Upper lobe of left lung (tissue), 4 donors: ENCODE measurements at regions not wholly inside any gene's neighbourhood (a gene's known extent, or its start where the extent isn't known, plus 50 kb on each side); places are given as distances from the start of the nearest gene placed in this dataset.

Experiments used
- CTCF ChIP-seq, 6 experiments: fragments of 450-650 bp in 4 of 6; fragments of 200-600 bp in 2 of 6; sonication (generic) in 2 of 6; IDR thresholded peaks; one replicate each; pipeline ENCODE4 v1.5.1; 2016 to 2019; ENCODE audit warnings: antibody characterized with exemption in 6 of 6
- EP300 ChIP-seq, 4 donors: sonication (generic); formaldehyde crosslinking; IDR thresholded peaks; one replicate each; pipeline ENCODE4 v1.5.1; 2017; ENCODE audit warnings: antibody characterized with exemption in 4 of 4, control low read depth in 2 of 4
- POLR2A ChIP-seq, 4 donors: fragments of 450-650 bp; IDR thresholded peaks; one replicate each; pipeline ENCODE4 v1.5.1; 2016 to 2017; ENCODE audit warnings: antibody characterized with exemption in 4 of 4, mild to moderate bottlenecking in 2 of 4
- POLR2AphosphoS5 ChIP-seq, 2 donors: sonication (generic); formaldehyde crosslinking; IDR thresholded peaks; one replicate each; pipeline ENCODE4 v1.5.1; 2017; ENCODE audit warnings: antibody characterized with exemption in 2 of 2

GRCh38 chr13:78915015-78915414 is 256.1 kb upstream of the OBI1 start:
- TF ChIP-seq CTCF (IDR thresholded peaks at IDR 0.05) = no peak
- TF ChIP-seq POLR2A (IDR thresholded peaks at IDR 0.05) = no peak
- TF ChIP-seq POLR2AphosphoS5 (IDR thresholded peaks at IDR 0.05) = no peak
- TF ChIP-seq EP300 (IDR thresholded peaks at IDR 0.05) = no peak
